Islet precursor cell (in vitro differentiated cells): ENCODE measurements at regions not wholly inside any gene's neighbourhood (a gene's known extent, or its start where the extent isn't known, plus 50 kb on each side); places are given as distances from the start of the nearest gene placed in this dataset.
A peak's percentile ranks its signal among the peaks of the same experiment; 100 is the strongest.
"Not testable (repeated sequence)": the region's sequence is repeated elsewhere in the genome, so short reads cannot be mapped to it uniquely, and the experiment has no call there.

Experiments
- DNase-seq: peaks from one replicate; pipeline ENCODE4 v3.0.0-alpha.2; 2018

- no peak for DNase-seq
Observed at GRCh38 chr15:62515696-62516395, 350.8 kb upstream of the C2CD4B start.

- DNase-seq, result no peak
Observed at GRCh38 chr15:62517541-62517940, 352.5 kb upstream of the C2CD4B start.

- not testable (repeated sequence) for DNase-seq
Observed at GRCh38 chr15:62518666-62519065, 353.6 kb upstream of the C2CD4B start.

- DNase-seq, result no peak
Observed at GRCh38 chr15:62519900-62520299, 354.8 kb upstream of the C2CD4B start.

- DNase-seq, result no peak
Observed at GRCh38 chr15:62520887-62521286, 355.8 kb upstream of the C2CD4B start.

GRCh38 chr15:62521396-62521795 lies 356.3 kb upstream of the C2CD4B start:
- DNase-seq, result no peak

GRCh38 chr15:62524848-62525247 lies 359.8 kb upstream of the C2CD4B start:
- no peak for DNase-seq

- no peak for DNase-seq
Observed at GRCh38 chr15:62527387-62527786, 362.3 kb upstream of the C2CD4B start.

- no peak for DNase-seq
Observed at GRCh38 chr15:62528505-62528904, 363.4 kb upstream of the C2CD4B start.

- DNase-seq, result no peak
Observed at GRCh38 chr15:62532367-62532766, 367.3 kb upstream of the C2CD4B start.

- no peak for DNase-seq
Observed at GRCh38 chr15:62533687-62534086, 368.6 kb upstream of the C2CD4B start.

- DNase-seq, result no peak
Observed at GRCh38 chr15:62534996-62535395, 369.9 kb upstream of the C2CD4B start.

- no peak for DNase-seq
Observed at GRCh38 chr15:62539236-62539635, 374.2 kb upstream of the C2CD4B start.

GRCh38 chr15:62541250-62541649 lies 376.2 kb upstream of the C2CD4B start:
- DNase-seq, result no peak

- no peak for DNase-seq
Observed at GRCh38 chr15:62541846-62542245, 376.8 kb upstream of the C2CD4B start.

- no peak for DNase-seq
Observed at GRCh38 chr15:62544446-62544845, 379.4 kb upstream of the C2CD4B start.

GRCh38 chr15:62545467-62546227 lies 380.6 kb upstream of the C2CD4B start:
- peak; percentile 32 for DNase-seq

- peak; percentile 36 for DNase-seq
Observed at GRCh38 chr15:62546628-62547027, 381.5 kb upstream of the C2CD4B start.

- no peak for DNase-seq
Observed at GRCh38 chr15:62547584-62547983, 382.5 kb upstream of the C2CD4B start.

GRCh38 chr15:62549345-62549970 lies 384.4 kb upstream of the C2CD4B start:
- no peak for DNase-seq

- DNase-seq, result no peak
Observed at GRCh38 chr15:62550106-62550505, 385.0 kb upstream of the C2CD4B start.

- no peak for DNase-seq
Observed at GRCh38 chr15:62552444-62552843, 387.4 kb upstream of the C2CD4B start.

GRCh38 chr15:62553911-62554563 lies 389.0 kb upstream of the C2CD4B start:
- no peak for DNase-seq
